Stimulated activated naive B cell treated with anti-CD40 and anti-IgM and Interleukin-4, amounts not matched to agents 10 μg/mL and 1 μg/mL and 100 μg/mL, for 72 hours (primary cell): ENCODE measurements at regions not wholly inside any gene's neighbourhood (a gene's known extent, or its start where the extent isn't known, plus 50 kb on each side); places are given as distances from the start of the nearest gene placed in this dataset.
"Not testable (repeated sequence)": the region's sequence is repeated elsewhere in the genome, so short reads cannot be mapped to it uniquely, and the experiment has no call there.

Source experiments
- ATAC-seq, 2 donors: fragments of 150-1000 bp; cut with Tn5 transposase; replicated peaks; 2 replicates each; pipeline ENCODE4 v1.10.0; 2021; ENCODE audit warnings: moderate library complexity in 1 of 2
- DNase-seq: peaks from one replicate; pipeline ENCODE4 v3.0.0; 2021
- H3K27ac Mint-ChIP-seq: one replicate; pipeline ENCODE4 v1.8.0; 2022; ENCODE audit warnings: mild to moderate bottlenecking, mixed read lengths
- H3K27me3 Mint-ChIP-seq, 2 donors: one replicate each; pipeline ENCODE4 v1.8.0; 2022; ENCODE audit warnings: mixed read lengths in 2 of 2
- H3K36me3 Mint-ChIP-seq, 2 donors: one replicate each; pipeline ENCODE4 v1.8.0; 2022; ENCODE audit warnings: mixed read lengths in 2 of 2, mild to moderate bottlenecking in 1 of 2
- H3K4me1 Mint-ChIP-seq, 2 donors: one replicate each; pipeline ENCODE4 v1.8.0; 2022; ENCODE audit warnings: mixed read lengths in 2 of 2, mild to moderate bottlenecking in 1 of 2
- H3K4me3 Mint-ChIP-seq, 2 donors: one replicate each; pipeline ENCODE4 v1.8.0; 2022; ENCODE audit warnings: mild to moderate bottlenecking in 2 of 2, mixed read lengths in 2 of 2, moderate library complexity in 1 of 2
- H3K9me3 Mint-ChIP-seq, 2 donors: one replicate each; pipeline ENCODE4 v1.8.0; 2022; ENCODE audit warnings: mixed read lengths in 2 of 2, mild to moderate bottlenecking in 1 of 2

- Mint-ChIP-seq H3K4me3 (no peak overlapping the region), H3K4me1 (no peaks in the 10 kb centered on the region), H3K36me3 (no peaks in the 10 kb centered on the region), H3K27ac (peak overlapping the region; percentile 4), H3K9me3 (peaks cover 0 to 4% of the 10 kb centered on the region in 2 donors), H3K27me3 (no peaks in the 10 kb centered on the region)
- DNase-seq (no peak), ATAC-seq (no peak)
Observed at GRCh38 chr13:44796597-44797490, 192.4 kb downstream of the NUFIP1 start.

- not testable (repeated sequence) for H3K9me3 Mint-ChIP-seq, H3K27me3 Mint-ChIP-seq, H3K4me1 Mint-ChIP-seq, DNase-seq, H3K36me3 Mint-ChIP-seq, ATAC-seq, H3K27ac Mint-ChIP-seq, H3K4me3 Mint-ChIP-seq
Observed at GRCh38 chr13:44796039-44796438, 193.2 kb downstream of the NUFIP1 start.

GRCh38 chr13:44795176-44795575 lies 194.1 kb downstream of the NUFIP1 start:
- ATAC-seq, result no peak
- H3K27ac Mint-ChIP-seq, result no peak overlapping the region

GRCh38 chr13:44792096-44792495 lies 197.2 kb downstream of the NUFIP1 start:
- Mint-ChIP-seq H3K4me3 (no peak overlapping the region), H3K27me3 (no peaks in the 10 kb centered on the region), H3K9me3 (peaks cover 0 to 3% of the 10 kb centered on the region in 2 donors), H3K27ac (no peak overlapping the region), H3K4me1 (no peaks in the 10 kb centered on the region), H3K36me3 (no peaks in the 10 kb centered on the region)
- ATAC-seq, result no peak
- no peak for DNase-seq

More at GRCh38 chr13:44795176-44795575, 194.1 kb downstream of the NUFIP1 start:
- Mint-ChIP-seq H3K27me3 (no peaks in the 10 kb centered on the region), H3K36me3 (no peaks in the 10 kb centered on the region), H3K4me1 (no peaks in the 10 kb centered on the region), H3K4me3 (no peak overlapping the region), H3K9me3 (peaks cover 0 to 3% of the 10 kb centered on the region in 2 donors)
- no peak for DNase-seq

- Mint-ChIP-seq H3K4me3 (no peak overlapping the region), H3K36me3 (no peaks in the 10 kb centered on the region), H3K4me1 (no peaks in the 10 kb centered on the region), H3K27ac (no peak overlapping the region), H3K9me3 (peaks cover 0 to 3% of the 10 kb centered on the region in 2 donors), H3K27me3 (no peaks in the 10 kb centered on the region)
- no peak for DNase-seq
- no peak for ATAC-seq
Observed at GRCh38 chr13:44790289-44790688, 199.0 kb downstream of the NUFIP1 start.

GRCh38 chr13:44787617-44788016 lies 201.7 kb downstream of the NUFIP1 start:
- H3K36me3 Mint-ChIP-seq, result no peaks in the 10 kb centered on the region
- H3K4me3 Mint-ChIP-seq, result no peak overlapping the region
- H3K4me1 Mint-ChIP-seq, result no peaks in the 10 kb centered on the region
- ATAC-seq, result no peak
- DNase-seq, result no peak
- H3K27ac Mint-ChIP-seq, result no peak overlapping the region
- no peaks in the 10 kb centered on the region for H3K9me3 Mint-ChIP-seq
- H3K27me3 Mint-ChIP-seq, result no peaks in the 10 kb centered on the region

GRCh38 chr13:44786756-44787155 lies 202.5 kb downstream of the NUFIP1 start:
- no peaks in the 10 kb centered on the region for H3K4me1 Mint-ChIP-seq
- ATAC-seq (no peak), DNase-seq (no peak)
- H3K27ac Mint-ChIP-seq, result no peak overlapping the region
- no peak overlapping the region for H3K4me3 Mint-ChIP-seq
- H3K27me3 Mint-ChIP-seq, result no peaks in the 10 kb centered on the region
- H3K9me3 Mint-ChIP-seq, result no peaks in the 10 kb centered on the region
- no peaks in the 10 kb centered on the region for H3K36me3 Mint-ChIP-seq

GRCh38 chr13:44785401-44785800 lies 203.9 kb downstream of the NUFIP1 start:
- DNase-seq, result no peak
- H3K9me3 Mint-ChIP-seq, result no peaks in the 10 kb centered on the region
- ATAC-seq, result no peak
- H3K36me3 Mint-ChIP-seq, result no peaks in the 10 kb centered on the region
- no peaks in the 10 kb centered on the region for H3K4me1 Mint-ChIP-seq
- H3K27me3 Mint-ChIP-seq, result no peaks in the 10 kb centered on the region
- no peak overlapping the region for H3K27ac Mint-ChIP-seq
- no peak overlapping the region for H3K4me3 Mint-ChIP-seq

GRCh38 chr13:44784708-44785080 lies 204.6 kb downstream of the NUFIP1 start:
- Mint-ChIP-seq H3K4me1 (no peaks in the 10 kb centered on the region), H3K9me3 (no peaks in the 10 kb centered on the region), H3K27me3 (no peaks in the 10 kb centered on the region), H3K27ac (no peak overlapping the region), H3K36me3 (no peaks in the 10 kb centered on the region), H3K4me3 (no peak overlapping the region)
- ATAC-seq (no peak), DNase-seq (no peak)

- no peaks in the 10 kb centered on the region for H3K36me3 Mint-ChIP-seq
Observed at GRCh38 chr13:44783994-44784707, 205.1 kb downstream of the NUFIP1 start.

GRCh38 chr13:44780591-44781280 lies 204.6 kb upstream of the TSC22D1 start:
- H3K27ac Mint-ChIP-seq, result no peak overlapping the region
- ATAC-seq (no peak), DNase-seq (no peak)
- no peaks in the 10 kb centered on the region for H3K36me3 Mint-ChIP-seq
- peaks cover 0 to 2% of the 10 kb centered on the region in 2 donors for H3K9me3 Mint-ChIP-seq
- no peak overlapping the region for H3K4me3 Mint-ChIP-seq
- H3K27me3 Mint-ChIP-seq, result no peaks in the 10 kb centered on the region
- H3K4me1 Mint-ChIP-seq, result no peaks in the 10 kb centered on the region

More at GRCh38 chr13:44783994-44784707, 205.1 kb downstream of the NUFIP1 start:
- DNase-seq (no peak), ATAC-seq (no peak)
- no peaks in the 10 kb centered on the region for H3K4me1 Mint-ChIP-seq
- no peaks in the 10 kb centered on the region for H3K27me3 Mint-ChIP-seq
- H3K4me3 Mint-ChIP-seq, result no peak overlapping the region
- H3K9me3 Mint-ChIP-seq, result no peaks in the 10 kb centered on the region
- no peak overlapping the region for H3K27ac Mint-ChIP-seq

- Mint-ChIP-seq H3K36me3 (no peaks in the 10 kb centered on the region), H3K27me3 (no peaks in the 10 kb centered on the region), H3K9me3 (peaks cover 4% of the 10 kb centered on the region in 2 donors), H3K27ac (no peak overlapping the region), H3K4me3 (no peak overlapping the region), H3K4me1 (no peaks in the 10 kb centered on the region)
- ATAC-seq, result no peak
- DNase-seq, result no peak
Observed at GRCh38 chr13:44778761-44779484, 202.8 kb upstream of the TSC22D1 start.

- not testable (repeated sequence) for H3K9me3 Mint-ChIP-seq, ATAC-seq, H3K27me3 Mint-ChIP-seq, H3K4me3 Mint-ChIP-seq, H3K36me3 Mint-ChIP-seq, H3K27ac Mint-ChIP-seq, DNase-seq, H3K4me1 Mint-ChIP-seq
Observed at GRCh38 chr13:44775290-44775689, 199.2 kb upstream of the TSC22D1 start.

GRCh38 chr13:44770951-44771350 lies 194.8 kb upstream of the TSC22D1 start:
- Mint-ChIP-seq H3K9me3 (peaks cover 4% of the 10 kb centered on the region in 2 donors), H3K27ac (no peak overlapping the region), H3K36me3 (no peaks in the 10 kb centered on the region), H3K4me3 (no peak overlapping the region), H3K27me3 (no peaks in the 10 kb centered on the region), H3K4me1 (peaks cover 9 to 16% of the 10 kb centered on the region in 2 donors)
- DNase-seq (no peak), ATAC-seq (no peak)
